ENCODE measurements at regions not wholly inside any gene's neighbourhood (a gene's known extent, or its start where the extent isn't known, plus 50 kb on each side); places are given as distances from the start of the nearest gene placed in this dataset.

DNA sequence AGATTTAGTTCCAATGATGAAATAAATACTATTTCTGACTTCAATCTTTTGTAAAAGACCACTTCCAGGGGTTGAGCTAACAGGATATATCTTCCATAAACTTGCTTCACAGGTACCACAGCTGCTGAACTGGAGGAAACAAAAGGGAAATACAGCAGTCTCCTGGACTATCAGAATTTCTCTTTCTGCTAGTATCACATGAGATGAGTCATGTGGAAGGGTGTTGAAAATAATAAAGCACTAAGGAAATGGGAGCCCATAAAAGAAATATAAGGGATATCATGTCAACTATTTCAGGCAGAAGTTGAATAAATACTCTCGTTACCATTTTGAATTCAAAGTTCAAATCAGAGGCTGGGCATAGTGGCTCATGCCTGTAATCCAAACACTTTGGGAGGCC, 250.3 kb upstream of the NFE2L3 start:
- TF ChIP-seq, protein P1, sequence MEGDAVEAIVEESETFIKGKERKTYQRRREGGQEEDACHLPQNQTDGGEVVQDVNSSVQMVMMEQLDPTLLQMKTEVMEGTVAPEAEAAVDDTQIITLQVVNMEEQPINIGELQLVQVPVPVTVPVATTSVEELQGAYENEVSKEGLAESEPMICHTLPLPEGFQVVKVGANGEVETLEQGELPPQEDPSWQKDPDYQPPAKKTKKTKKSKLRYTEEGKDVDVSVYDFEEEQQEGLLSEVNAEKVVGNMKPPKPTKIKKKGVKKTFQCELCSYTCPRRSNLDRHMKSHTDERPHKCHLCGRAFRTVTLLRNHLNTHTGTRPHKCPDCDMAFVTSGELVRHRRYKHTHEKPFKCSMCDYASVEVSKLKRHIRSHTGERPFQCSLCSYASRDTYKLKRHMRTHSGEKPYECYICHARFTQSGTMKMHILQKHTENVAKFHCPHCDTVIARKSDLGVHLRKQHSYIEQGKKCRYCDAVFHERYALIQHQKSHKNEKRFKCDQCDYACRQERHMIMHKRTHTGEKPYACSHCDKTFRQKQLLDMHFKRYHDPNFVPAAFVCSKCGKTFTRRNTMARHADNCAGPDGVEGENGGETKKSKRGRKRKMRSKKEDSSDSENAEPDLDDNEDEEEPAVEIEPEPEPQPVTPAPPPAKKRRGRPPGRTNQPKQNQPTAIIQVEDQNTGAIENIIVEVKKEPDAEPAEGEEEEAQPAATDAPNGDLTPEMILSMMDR (IDR thresholded peaks at IDR 0.05) = no peak
- no peak for TF ChIP-seq EZH2 (IDR thresholded peaks at IDR 0.05; ENCODE audit: borderline replicate concordance, insufficient read depth, low read depth, low read length, poor library complexity, severe bottlenecking)
